Adipocyte (in vitro differentiated cells): ENCODE measurements at regions not wholly inside any gene's neighbourhood (a gene's known extent, or its start where the extent isn't known, plus 50 kb on each side); places are given as distances from the start of the nearest gene placed in this dataset.

ENCODE experiments used
- DNase-seq: peaks from one replicate; pipeline ENCODE4 v3.0.0-alpha.2; 2015; ENCODE audit warnings: low read depth
- H3K27me3 ChIP-seq: replicated peaks from 2 replicates; pipeline ENCODE4 v1.7.0; 2013; ENCODE audit warnings: mild to moderate bottlenecking, low read length, moderate library complexity; ENCODE audit not compliant: control insufficient read depth, insufficient read depth
- H3K36me3 ChIP-seq: 2 replicates; pipeline ENCODE4 v1.7.0; 2013; ENCODE audit warnings: low read length, mild to moderate bottlenecking, moderate library complexity; ENCODE audit not compliant: control insufficient read depth, insufficient read depth, severe bottlenecking
- H3K4me1 ChIP-seq: 2 replicates; pipeline ENCODE4 v1.7.0; 2013; ENCODE audit warnings: mild to moderate bottlenecking, low read length, moderate library complexity; ENCODE audit not compliant: control insufficient read depth, insufficient read depth
- H3K4me3 ChIP-seq: 2 replicates; pipeline ENCODE4 v1.7.0; 2013; ENCODE audit warnings: mild to moderate bottlenecking, low read length, moderate library complexity
- H3K9ac ChIP-seq: 2 replicates; pipeline ENCODE4 v1.7.0; 2013; ENCODE audit warnings: mild to moderate bottlenecking, low read length, moderate library complexity
- H3K9me3 ChIP-seq: 2 replicates; pipeline ENCODE4 v1.7.0; 2013; ENCODE audit warnings: mild to moderate bottlenecking, low read length, moderate library complexity; ENCODE audit not compliant: control insufficient read depth

- peaks cover 3% of the 10 kb centered on the region for H3K27me3 ChIP-seq
- no peak overlapping the region for H3K9ac ChIP-seq
- no peaks in the 10 kb centered on the region for H3K36me3 ChIP-seq
- no peak for DNase-seq
- no peaks in the 10 kb centered on the region for H3K9me3 ChIP-seq
- H3K4me1 ChIP-seq = peaks cover 4% of the 10 kb centered on the region
- H3K4me3 ChIP-seq = no peak overlapping the region
Observed at GRCh38 chr2:2839393-2839781, 508.3 kb upstream of the MYT1L start.

DNA sequence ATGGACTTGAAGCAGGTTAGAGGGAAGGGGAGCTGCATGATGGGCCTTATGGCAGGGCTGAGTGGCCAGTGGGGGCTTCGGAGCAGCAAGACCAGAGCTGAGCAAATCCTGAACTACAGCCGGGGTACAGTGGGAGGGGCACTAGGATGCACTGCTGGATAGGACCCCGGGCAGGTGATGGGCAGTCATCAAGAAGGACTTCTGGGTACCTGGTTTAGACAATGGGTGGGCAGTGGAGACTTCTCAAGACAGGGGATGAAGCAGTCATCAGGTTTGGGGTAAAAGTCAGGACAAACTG, 507.4 kb upstream of the MYT1L start:
- DNase-seq = no peak
- peaks cover 4% of the 10 kb centered on the region for H3K4me1 ChIP-seq

GRCh38 chr2:2837746-2838547, 506.9 kb upstream of the MYT1L start:
- H3K9me3 ChIP-seq = no peaks in the 10 kb centered on the region
- H3K27me3 ChIP-seq = no peaks in the 10 kb centered on the region
- peaks cover 4% of the 10 kb centered on the region for H3K4me1 ChIP-seq
- DNase-seq = no peak
- no peak overlapping the region for H3K4me3 ChIP-seq
- no peak overlapping the region for H3K9ac ChIP-seq
- H3K36me3 ChIP-seq = no peaks in the 10 kb centered on the region

More for the DNA sequence above, 507.4 kb upstream of the MYT1L start:
- Histone ChIP-seq H3K4me3 (no peak overlapping the region), H3K36me3 (no peaks in the 10 kb centered on the region), H3K27me3 (peaks cover 3% of the 10 kb centered on the region), H3K9ac (no peak overlapping the region), H3K9me3 (no peaks in the 10 kb centered on the region)

GRCh38 chr2:2836343-2837070, 505.4 kb upstream of the MYT1L start:
- no peaks in the 10 kb centered on the region for H3K36me3 ChIP-seq
- H3K9me3 ChIP-seq = no peaks in the 10 kb centered on the region
- H3K27me3 ChIP-seq = no peaks in the 10 kb centered on the region
- H3K4me3 ChIP-seq = no peak overlapping the region
- DNase-seq = no peak
- H3K4me1 ChIP-seq = peaks cover 4% of the 10 kb centered on the region
- no peak overlapping the region for H3K9ac ChIP-seq

DNA sequence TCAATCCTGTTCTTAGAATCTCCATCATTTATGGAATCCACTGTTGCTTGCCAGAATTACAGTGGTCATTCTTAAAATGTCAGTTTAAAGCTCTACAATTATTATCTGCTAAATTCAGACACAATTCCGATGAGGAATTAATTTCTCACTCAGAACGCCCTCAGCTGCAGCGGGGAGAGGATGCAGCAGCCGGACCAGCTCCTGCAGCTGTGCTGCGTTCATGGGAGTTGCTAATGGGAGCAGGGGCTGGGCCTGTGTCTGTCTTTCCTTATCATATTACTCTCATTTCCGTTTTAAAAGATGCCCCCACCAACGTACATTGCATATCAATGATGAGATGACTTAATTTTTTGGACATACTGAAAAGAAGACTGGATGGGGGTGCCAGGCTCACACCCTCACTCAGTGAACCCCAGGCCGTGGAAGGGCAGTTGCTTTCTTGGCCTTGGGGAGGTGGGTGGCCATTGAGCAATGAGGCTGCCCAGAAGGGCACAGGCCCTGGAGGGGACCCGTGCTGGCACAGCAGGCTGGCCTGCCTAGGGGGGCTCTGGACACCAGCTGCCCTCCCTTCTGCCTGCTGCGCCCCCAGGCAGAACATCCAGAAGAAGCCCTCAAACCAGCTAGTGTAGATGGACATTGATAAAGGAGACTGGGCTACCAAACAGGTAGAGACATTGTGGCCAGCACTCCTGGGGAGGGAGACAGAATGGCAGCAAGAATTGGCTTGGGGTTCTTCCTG, 503.6 kb upstream of the MYT1L start:
- no peak overlapping the region for H3K9ac ChIP-seq
- H3K4me1 ChIP-seq = peaks cover 3% of the 10 kb centered on the region
- no peaks in the 10 kb centered on the region for H3K9me3 ChIP-seq
- H3K4me3 ChIP-seq = no peak overlapping the region
- DNase-seq = no peak
- H3K27me3 ChIP-seq = no peaks in the 10 kb centered on the region
- H3K36me3 ChIP-seq = no peaks in the 10 kb centered on the region

DNA sequence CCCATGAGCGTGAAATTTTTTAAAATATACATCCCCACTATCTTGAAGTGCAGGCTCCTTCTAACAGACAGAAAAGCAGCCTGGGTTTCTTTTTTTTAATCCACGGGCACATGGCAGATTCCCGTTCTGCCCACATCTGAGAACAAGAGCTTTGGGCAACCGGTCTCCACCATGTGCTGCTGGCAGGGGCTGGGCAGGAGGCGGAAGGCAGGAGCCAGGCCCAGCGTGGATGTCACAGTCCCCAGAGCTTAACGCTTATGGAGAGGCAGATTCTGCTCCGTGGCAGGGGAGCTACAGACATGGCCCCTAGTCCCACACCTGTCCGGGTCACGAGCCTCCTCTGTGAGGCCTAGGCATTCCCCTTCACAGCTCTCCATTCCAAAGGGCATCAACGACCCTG, 503.0 kb upstream of the MYT1L start:
- Histone ChIP-seq H3K9me3 (no peaks in the 10 kb centered on the region), H3K4me3 (no peak overlapping the region), H3K27me3 (no peaks in the 10 kb centered on the region), H3K9ac (no peak overlapping the region), H3K4me1 (no peaks in the 10 kb centered on the region), H3K36me3 (no peaks in the 10 kb centered on the region)
- DNase-seq = no peak

DNA sequence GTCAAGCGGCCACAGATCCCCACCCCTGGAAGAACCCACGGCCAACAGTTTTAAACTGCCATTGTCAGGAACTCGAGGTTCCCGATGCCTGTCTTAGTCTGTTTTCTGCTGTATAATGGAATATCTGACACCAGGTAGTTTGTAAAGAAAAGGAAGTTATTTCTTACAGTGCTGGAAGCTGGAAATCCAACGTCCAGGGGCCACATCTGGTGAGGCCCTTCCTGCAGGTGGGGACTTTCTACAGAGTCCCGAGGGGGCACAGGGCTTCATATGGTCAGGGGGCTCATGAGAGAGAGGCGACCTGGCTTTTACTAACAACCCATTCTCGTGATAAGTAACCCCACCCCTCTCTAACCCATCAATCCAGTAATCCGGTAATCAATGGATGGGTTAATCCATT, 501.6 kb upstream of the MYT1L start:
- DNase-seq = no peak
- Histone ChIP-seq H3K27me3 (no peaks in the 10 kb centered on the region), H3K9me3 (no peaks in the 10 kb centered on the region), H3K4me3 (no peak overlapping the region), H3K9ac (no peak overlapping the region), H3K36me3 (no peaks in the 10 kb centered on the region), H3K4me1 (no peaks in the 10 kb centered on the region)

GRCh38 chr2:2831633-2832032, 500.6 kb upstream of the MYT1L start:
- H3K4me3 ChIP-seq = no peak overlapping the region
- H3K4me1 ChIP-seq = no peaks in the 10 kb centered on the region
- H3K36me3 ChIP-seq = no peaks in the 10 kb centered on the region
- no peaks in the 10 kb centered on the region for H3K9me3 ChIP-seq
- no peaks in the 10 kb centered on the region for H3K27me3 ChIP-seq
- DNase-seq = no peak
- no peak overlapping the region for H3K9ac ChIP-seq

- DNase-seq = no peak
- no peaks in the 10 kb centered on the region for H3K27me3 ChIP-seq
- H3K9me3 ChIP-seq = no peaks in the 10 kb centered on the region
- H3K4me1 ChIP-seq = no peaks in the 10 kb centered on the region
- no peaks in the 10 kb centered on the region for H3K36me3 ChIP-seq
- H3K9ac ChIP-seq = no peak overlapping the region
- H3K4me3 ChIP-seq = no peak overlapping the region
Observed at GRCh38 chr2:2830576-2830975, 499.5 kb upstream of the MYT1L start.

DNA sequence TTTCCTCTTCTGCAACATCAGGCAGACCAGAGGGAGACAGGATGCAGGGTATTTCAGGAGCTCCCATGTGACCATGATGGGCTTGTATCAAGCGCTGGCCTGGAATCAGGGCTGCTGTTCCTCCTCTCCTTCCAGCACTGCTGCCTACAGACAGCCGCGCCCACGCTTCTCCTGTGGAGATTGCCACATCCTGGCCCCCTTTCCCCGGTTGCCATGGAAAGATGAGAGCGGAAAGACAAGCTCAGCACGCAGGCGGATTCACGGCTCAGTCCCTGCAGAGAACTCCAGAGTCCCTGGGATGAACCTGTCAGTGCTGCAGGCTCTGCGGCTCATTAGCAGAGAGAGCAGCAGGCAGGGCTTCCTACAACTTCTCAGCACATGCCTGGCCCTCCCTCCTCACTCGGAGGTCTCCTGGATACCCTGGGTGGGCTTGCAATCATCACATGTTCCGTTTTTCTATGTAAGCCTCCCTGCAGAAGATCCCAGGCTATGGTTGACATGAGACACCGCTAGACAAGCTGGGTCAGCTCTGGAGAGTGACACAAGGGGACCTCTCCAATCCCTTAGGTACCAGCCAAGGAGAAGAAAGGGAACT, 497.8 kb upstream of the MYT1L start:
- H3K4me3 ChIP-seq = no peak overlapping the region
- no peak overlapping the region for H3K9ac ChIP-seq
- H3K27me3 ChIP-seq = no peaks in the 10 kb centered on the region
- no peaks in the 10 kb centered on the region for H3K4me1 ChIP-seq
- no peaks in the 10 kb centered on the region for H3K9me3 ChIP-seq
- no peaks in the 10 kb centered on the region for H3K36me3 ChIP-seq
- no peak for DNase-seq

DNA sequence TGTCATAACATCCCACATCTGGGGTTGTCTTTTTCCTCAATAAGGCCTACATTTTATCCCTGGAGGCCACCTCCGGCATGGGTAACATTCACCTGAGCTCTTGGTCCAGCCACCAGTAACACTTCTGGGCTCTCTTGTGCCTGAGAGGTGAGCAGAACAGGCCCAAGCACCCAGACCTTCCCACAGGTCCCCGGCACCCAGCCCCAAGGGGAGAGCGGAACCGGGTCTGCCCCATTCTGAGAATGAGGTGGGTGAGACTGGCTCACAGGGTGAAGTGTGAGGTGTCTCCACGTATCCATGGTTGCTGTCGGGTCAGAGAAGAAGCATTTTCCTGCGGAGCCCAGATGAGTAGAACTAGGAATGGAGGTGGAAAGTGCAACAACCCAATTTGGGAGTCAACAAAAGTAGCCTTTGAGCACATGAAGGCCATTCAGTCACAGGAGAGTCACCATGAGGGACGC, 496.7 kb upstream of the MYT1L start:
- H3K9me3 ChIP-seq = no peaks in the 10 kb centered on the region
- DNase-seq = no peak
- no peaks in the 10 kb centered on the region for H3K27me3 ChIP-seq
- no peaks in the 10 kb centered on the region for H3K36me3 ChIP-seq
- H3K4me1 ChIP-seq = no peaks in the 10 kb centered on the region
- H3K9ac ChIP-seq = no peak overlapping the region
- H3K4me3 ChIP-seq = no peak overlapping the region
